ENCODE measurements at regions not wholly inside any gene's neighbourhood (a gene's known extent, or its start where the extent isn't known, plus 50 kb on each side); places are given as distances from the start of the nearest gene placed in this dataset.

DNA sequence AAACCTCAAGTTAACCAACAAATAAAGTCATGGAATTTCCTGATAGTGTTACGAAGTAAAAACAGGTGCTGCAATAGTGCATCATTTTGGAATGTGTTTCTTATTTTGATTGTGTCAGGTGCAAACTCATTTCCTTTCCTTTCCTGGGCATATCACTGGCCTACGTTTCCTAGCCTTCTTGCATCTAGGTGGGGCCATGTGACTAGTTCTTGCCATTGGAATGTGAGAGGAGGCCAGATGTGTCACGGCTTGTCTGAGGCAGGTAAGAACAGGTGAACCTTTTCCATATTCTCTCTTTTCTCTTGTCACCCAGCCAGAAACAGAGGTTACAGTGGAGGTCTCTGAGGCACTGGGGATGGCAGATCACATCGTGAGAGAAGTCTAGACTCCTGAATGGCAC, 868.0 kb downstream of the RPA4 start:
- no peak for TF ChIP-seq FOXM1 (IDR thresholded peaks at IDR 0.05; ENCODE audit: borderline replicate concordance, low read depth)
- TF ChIP-seq TAF1 (IDR thresholded peaks at IDR 0.05; ENCODE audit: low read depth): no peak
- TF ChIP-seq EGR1 (IDR thresholded peaks at IDR 0.05): no peak
- TF ChIP-seq RAD21 (IDR thresholded peaks at IDR 0.05; ENCODE audit: low read depth): no peak
- TF ChIP-seq NFIC (IDR thresholded peaks at IDR 0.05): no peak
- TF ChIP-seq EP300 (IDR thresholded peaks at IDR 0.05; ENCODE audit: borderline replicate concordance): no peak
- TF ChIP-seq, protein P1, sequence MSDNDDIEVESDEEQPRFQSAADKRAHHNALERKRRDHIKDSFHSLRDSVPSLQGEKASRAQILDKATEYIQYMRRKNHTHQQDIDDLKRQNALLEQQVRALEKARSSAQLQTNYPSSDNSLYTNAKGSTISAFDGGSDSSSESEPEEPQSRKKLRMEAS (IDR thresholded peaks at IDR 0.05): no peak
- TF ChIP-seq YY1 (IDR thresholded peaks at IDR 0.05; ENCODE audit: low read depth): no peak
- TF ChIP-seq, protein P2, sequence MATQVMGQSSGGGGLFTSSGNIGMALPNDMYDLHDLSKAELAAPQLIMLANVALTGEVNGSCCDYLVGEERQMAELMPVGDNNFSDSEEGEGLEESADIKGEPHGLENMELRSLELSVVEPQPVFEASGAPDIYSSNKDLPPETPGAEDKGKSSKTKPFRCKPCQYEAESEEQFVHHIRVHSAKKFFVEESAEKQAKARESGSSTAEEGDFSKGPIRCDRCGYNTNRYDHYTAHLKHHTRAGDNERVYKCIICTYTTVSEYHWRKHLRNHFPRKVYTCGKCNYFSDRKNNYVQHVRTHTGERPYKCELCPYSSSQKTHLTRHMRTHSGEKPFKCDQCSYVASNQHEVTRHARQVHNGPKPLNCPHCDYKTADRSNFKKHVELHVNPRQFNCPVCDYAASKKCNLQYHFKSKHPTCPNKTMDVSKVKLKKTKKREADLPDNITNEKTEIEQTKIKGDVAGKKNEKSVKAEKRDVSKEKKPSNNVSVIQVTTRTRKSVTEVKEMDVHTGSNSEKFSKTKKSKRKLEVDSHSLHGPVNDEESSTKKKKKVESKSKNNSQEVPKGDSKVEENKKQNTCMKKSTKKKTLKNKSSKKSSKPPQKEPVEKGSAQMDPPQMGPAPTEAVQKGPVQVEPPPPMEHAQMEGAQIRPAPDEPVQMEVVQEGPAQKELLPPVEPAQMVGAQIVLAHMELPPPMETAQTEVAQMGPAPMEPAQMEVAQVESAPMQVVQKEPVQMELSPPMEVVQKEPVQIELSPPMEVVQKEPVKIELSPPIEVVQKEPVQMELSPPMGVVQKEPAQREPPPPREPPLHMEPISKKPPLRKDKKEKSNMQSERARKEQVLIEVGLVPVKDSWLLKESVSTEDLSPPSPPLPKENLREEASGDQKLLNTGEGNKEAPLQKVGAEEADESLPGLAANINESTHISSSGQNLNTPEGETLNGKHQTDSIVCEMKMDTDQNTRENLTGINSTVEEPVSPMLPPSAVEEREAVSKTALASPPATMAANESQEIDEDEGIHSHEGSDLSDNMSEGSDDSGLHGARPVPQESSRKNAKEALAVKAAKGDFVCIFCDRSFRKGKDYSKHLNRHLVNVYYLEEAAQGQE (IDR thresholded peaks at IDR 0.05; ENCODE audit: low read depth): no peak

Data from Ishikawa (cell line).